LNCaP clone FGC (cell line): ENCODE measurements at regions not wholly inside any gene's neighbourhood (a gene's known extent, or its start where the extent isn't known, plus 50 kb on each side); places are given as distances from the start of the nearest gene placed in this dataset.

Source experiments
- DNase-seq: peaks from one replicate; pipeline ENCODE4 v3.0.0-alpha.2; 2011; ENCODE audit warnings: low read depth
- H3K4me3 ChIP-seq: 2 replicates; pipeline ENCODE4 v1.5.1; 2011; ENCODE audit warnings: mild to moderate bottlenecking, low read depth, low read length, control low read depth
- CTCF ChIP-seq: IDR thresholded peaks from 2 replicates; pipeline ENCODE4 v1.5.1; 2012; ENCODE audit warnings: mild to moderate bottlenecking; ENCODE audit not compliant: control insufficient read depth, insufficient read depth; ENCODE audit errors: extremely low read depth

GRCh38 chr6:134381959-134382358 lies 64.0 kb upstream of the SGK1 start:
- TF ChIP-seq CTCF, result no peak
- H3K4me3 ChIP-seq, result no peak overlapping the region
- no peak for DNase-seq

GRCh38 chr6:134379599-134379998 lies 61.7 kb upstream of the SGK1 start:
- no peak for TF ChIP-seq CTCF
- DNase-seq, result no peak
- H3K4me3 ChIP-seq, result no peak overlapping the region

- H3K4me3 ChIP-seq, result no peak overlapping the region
- DNase-seq, result peak; percentile 62
- no peak for TF ChIP-seq CTCF
These were observed 61.2 kb upstream of the SGK1 start for GRCh38 chr6:134379076-134379475.

GRCh38 chr6:134378426-134378825 lies 60.5 kb upstream of the SGK1 start:
- TF ChIP-seq CTCF, result no peak
- no peak overlapping the region for H3K4me3 ChIP-seq
- no peak for DNase-seq

GRCh38 chr6:134376785-134377184 lies 58.9 kb upstream of the SGK1 start:
- no peak for DNase-seq
- TF ChIP-seq CTCF, result no peak
- H3K4me3 ChIP-seq, result no peak overlapping the region

GRCh38 chr6:134375220-134375580 lies 57.3 kb upstream of the SGK1 start:
- no peak overlapping the region for H3K4me3 ChIP-seq
- DNase-seq, result no peak
- TF ChIP-seq CTCF, result no peak

GRCh38 chr6:134374491-134375219 lies 56.7 kb upstream of the SGK1 start:
- H3K4me3 ChIP-seq, result no peak overlapping the region
- no peak for DNase-seq
- TF ChIP-seq CTCF, result no peak
